ENCODE measurements at regions not wholly inside any gene's neighbourhood (a gene's known extent, or its start where the extent isn't known, plus 50 kb on each side); places are given as distances from the start of the nearest gene placed in this dataset.

- Mint-ChIP-seq H3K27ac (ENCODE audit: unreplicated experiment) (peak overlapping the region; percentile 77), H3K4me1 (ENCODE audit: low read depth, unreplicated experiment) (peaks cover 42% of the 10 kb centered on the region), H3K9me3 (ENCODE audit: unreplicated experiment) (no peaks in the 10 kb centered on the region), H3K4me3 (ENCODE audit: unreplicated experiment) (no peak overlapping the region), H3K27me3 (ENCODE audit: insufficient read depth, unreplicated experiment) (no peaks in the 10 kb centered on the region), H3K36me3 (ENCODE audit: insufficient read depth, unreplicated experiment) (no peaks in the 10 kb centered on the region)
- Histone ChIP-seq H3K27me3 (replicated peaks; ENCODE audit: control insufficient read depth, insufficient read depth, low read length) (no peaks in the 10 kb centered on the region), H3K4me1 (peaks cover 45% of the 10 kb centered on the region), H3K9me3 (peaks cover 1% of the 10 kb centered on the region; the same call in 1 of the 2 replicates), H3K36me3 (ENCODE audit: control insufficient read depth, insufficient read depth, low read length) (no peaks in the 10 kb centered on the region), H3K4me3 (ENCODE audit: low read depth, low read length) (no peak overlapping the region)
- ChIA-PET POLR2A (interaction anchor here (0.7 kb wide), 1 partner anchor 26 kb away, joined by 3 read pairs; no protein-coding TSS in a partner anchor), CTCF (no interaction called here)
- no TSS peak for BruUV-seq (replicated peaks)
- intact Hi-C loops (cut with micrococcal nuclease; ENCODE audit: unreplicated experiment): no loop called here
- no peak for TF ChIP-seq CTCF (IDR thresholded peaks at IDR 0.05; ENCODE audit: insufficient read depth in 1 of 2, low read depth in 1 of 2, low read length in 1 of 2, severe bottlenecking in 1 of 2, unreplicated experiment in 1 of 2)
- no peak for DNase-seq
Measured at GRCh38 chr12:93148412-93148811, 219.3 kb upstream of the EEA1 start.

- Histone ChIP-seq H3K9me3 (peaks cover 9% of the 10 kb centered on the region), H3K4me3 (ENCODE audit: low read depth, low read length) (no peak overlapping the region), H3K4me1 (peaks cover 49% of the 10 kb centered on the region), H3K36me3 (ENCODE audit: control insufficient read depth, insufficient read depth, low read length) (no peaks in the 10 kb centered on the region), H3K27me3 (replicated peaks; ENCODE audit: control insufficient read depth, insufficient read depth, low read length) (no peaks in the 10 kb centered on the region)
- CTCF ChIA-PET: no interaction called here
- H3K4me3 Mint-ChIP-seq (ENCODE audit: unreplicated experiment): no peak overlapping the region
- no peaks in the 10 kb centered on the region for H3K27me3 Mint-ChIP-seq (ENCODE audit: insufficient read depth, unreplicated experiment)
- intact Hi-C loops (cut with micrococcal nuclease; ENCODE audit: unreplicated experiment): no loop called here
- DNase-seq: peak; percentile 46 to 80
- H3K36me3 Mint-ChIP-seq (ENCODE audit: insufficient read depth, unreplicated experiment): peaks cover under 1% of the 10 kb centered on the region
- H3K9me3 Mint-ChIP-seq (ENCODE audit: unreplicated experiment): no peaks in the 10 kb centered on the region
- H3K4me1 Mint-ChIP-seq (ENCODE audit: low read depth, unreplicated experiment): peaks cover 42% of the 10 kb centered on the region
- no peak for TF ChIP-seq CTCF (IDR thresholded peaks at IDR 0.05; ENCODE audit: insufficient read depth in 1 of 2, low read depth in 1 of 2, low read length in 1 of 2, severe bottlenecking in 1 of 2, unreplicated experiment in 1 of 2)
- POLR2A ChIA-PET: interaction anchor here (0.7 kb wide), 1 partner anchor 27 kb away, joined by 3 read pairs; no protein-coding TSS in a partner anchor
- no TSS peak for BruUV-seq (replicated peaks)
- peak overlapping the region; percentile 77 for H3K27ac Mint-ChIP-seq (ENCODE audit: unreplicated experiment)
Measured at GRCh38 chr12:93149229-93149628, 220.1 kb upstream of the EEA1 start.

GRCh38 chr12:93151079-93151762 is 222.1 kb upstream of the EEA1 start:
- H3K4me1 Mint-ChIP-seq (ENCODE audit: low read depth, unreplicated experiment): peaks cover 55% of the 10 kb centered on the region
- no peak overlapping the region for H3K4me3 Mint-ChIP-seq (ENCODE audit: unreplicated experiment)
- Histone ChIP-seq H3K9me3 (peaks cover 11% of the 10 kb centered on the region), H3K36me3 (ENCODE audit: control insufficient read depth, insufficient read depth, low read length) (no peaks in the 10 kb centered on the region), H3K4me1 (peaks cover 62% of the 10 kb centered on the region), H3K27me3 (replicated peaks; ENCODE audit: control insufficient read depth, insufficient read depth, low read length) (no peaks in the 10 kb centered on the region), H3K4me3 (ENCODE audit: low read depth, low read length) (no peak overlapping the region)
- ChIA-PET POLR2A (no interaction called here), CTCF (no interaction called here)
- H3K36me3 Mint-ChIP-seq (ENCODE audit: insufficient read depth, unreplicated experiment): peaks cover 8% of the 10 kb centered on the region
- intact Hi-C loops (cut with micrococcal nuclease; ENCODE audit: unreplicated experiment): no loop called here
- H3K27ac Mint-ChIP-seq (ENCODE audit: unreplicated experiment): peak overlapping the region; percentile 54
- TF ChIP-seq CTCF (IDR thresholded peaks at IDR 0.05; ENCODE audit: insufficient read depth in 1 of 2, low read depth in 1 of 2, low read length in 1 of 2, severe bottlenecking in 1 of 2, unreplicated experiment in 1 of 2): no peak
- DNase-seq: no peak
- BruUV-seq (replicated peaks): no TSS peak
- no peaks in the 10 kb centered on the region for H3K9me3 Mint-ChIP-seq (ENCODE audit: unreplicated experiment)
- no peaks in the 10 kb centered on the region for H3K27me3 Mint-ChIP-seq (ENCODE audit: insufficient read depth, unreplicated experiment)

All from Caco-2 (cell line).